HG03558 (cell line): ENCODE measurements at regions not wholly inside any gene's neighbourhood (a gene's known extent, or its start where the extent isn't known, plus 50 kb on each side); places are given as distances from the start of the nearest gene placed in this dataset.
"Not testable (repeated sequence)": the region's sequence is repeated elsewhere in the genome, so short reads cannot be mapped to it uniquely, and the experiment has no call there.

Experiments
- ATAC-seq: cut with Tn5 transposase; IDR thresholded peaks from one replicate; pipeline ENCODE4 v1.9.1; 2021; ENCODE audit warnings: moderate number of reproducible peaks; ENCODE audit not compliant: unreplicated experiment; ENCODE audit errors: extremely low read depth

DNA sequence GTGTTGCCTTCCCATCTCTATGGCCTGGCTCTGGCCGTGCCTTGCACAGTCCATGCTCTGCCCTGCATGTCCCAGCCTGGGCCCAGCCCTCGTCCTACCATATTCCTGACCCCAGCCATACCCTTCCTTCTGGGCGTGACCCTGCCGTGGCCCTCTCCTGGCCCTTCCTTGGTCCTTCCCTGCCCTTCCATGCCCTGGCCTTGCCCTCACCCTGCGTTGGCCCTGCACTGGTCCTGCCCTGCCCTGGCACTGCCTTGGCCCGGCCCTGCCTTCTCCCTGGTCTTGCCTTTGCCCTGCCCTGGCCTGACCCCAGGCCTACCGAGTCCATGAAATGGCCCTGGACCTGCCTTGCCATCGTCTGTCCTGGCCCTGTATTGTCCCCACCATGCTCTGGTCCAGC lies 1561.8 kb downstream of the RPIA start:
- not testable (repeated sequence) for ATAC-seq

DNA sequence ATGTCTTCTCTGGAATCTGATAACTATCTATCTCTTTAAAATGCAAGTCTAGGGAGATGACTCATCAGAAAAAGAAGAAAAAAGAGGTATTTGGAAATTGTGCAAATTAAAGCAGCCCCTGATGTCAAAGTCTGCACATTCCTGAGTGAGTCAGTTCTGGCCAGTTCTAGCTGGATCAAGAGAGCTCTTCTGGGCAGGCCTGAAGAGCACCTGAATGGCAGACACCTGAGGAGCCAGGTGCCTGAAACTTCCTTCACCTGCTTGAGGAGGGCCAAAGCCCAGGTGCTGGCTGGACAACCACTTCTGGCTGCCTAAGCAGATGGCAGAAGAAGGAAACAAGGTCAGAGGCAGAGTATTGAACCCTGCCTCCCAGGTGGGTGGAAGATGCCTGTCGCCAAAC lies 1575.4 kb downstream of the RPIA start:
- ATAC-seq = not testable (repeated sequence)

DNA sequence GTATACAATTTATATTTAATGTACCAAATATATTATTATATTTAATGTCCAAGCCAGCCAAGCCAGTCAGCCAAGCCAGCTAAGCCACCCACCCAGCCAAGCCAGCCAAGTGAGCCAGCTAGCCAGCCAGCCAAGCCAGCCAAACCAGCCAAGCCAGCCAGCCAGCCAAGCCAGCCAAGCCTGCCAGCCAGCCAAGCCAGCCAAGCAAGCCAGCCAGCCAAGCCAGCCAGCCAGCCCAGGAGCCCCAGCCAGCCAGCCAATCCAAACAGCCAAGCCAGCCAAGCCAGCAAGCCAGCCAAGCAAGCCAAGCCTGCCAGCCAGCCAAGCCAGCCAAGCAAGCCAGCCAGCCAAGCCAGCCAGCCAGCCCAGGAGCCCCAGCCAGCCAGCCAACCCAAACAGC lies 1596.3 kb downstream of the RPIA start:
- not testable (repeated sequence) for ATAC-seq

DNA sequence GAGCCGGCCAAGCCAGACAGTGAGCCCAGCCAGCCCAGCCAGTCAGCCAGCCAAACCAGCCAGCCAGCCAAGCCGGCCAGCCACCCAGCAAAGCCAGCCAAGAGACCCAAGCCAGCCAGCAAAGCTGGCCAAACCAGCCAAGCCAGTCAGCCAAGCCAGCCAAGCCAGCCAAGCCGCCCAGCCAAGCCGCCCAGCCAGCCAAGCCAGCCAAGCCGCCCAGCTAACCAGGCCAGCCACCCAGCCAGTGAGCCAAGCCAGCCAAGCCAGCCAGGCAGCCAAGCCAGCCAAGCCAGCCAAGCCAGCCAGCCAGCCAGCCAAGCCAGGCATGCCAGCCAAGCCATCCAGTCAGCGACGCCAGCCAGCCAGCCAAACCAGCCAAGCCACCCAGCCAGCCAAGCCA lies 1596.9 kb downstream of the RPIA start:
- ATAC-seq = not testable (repeated sequence)

DNA sequence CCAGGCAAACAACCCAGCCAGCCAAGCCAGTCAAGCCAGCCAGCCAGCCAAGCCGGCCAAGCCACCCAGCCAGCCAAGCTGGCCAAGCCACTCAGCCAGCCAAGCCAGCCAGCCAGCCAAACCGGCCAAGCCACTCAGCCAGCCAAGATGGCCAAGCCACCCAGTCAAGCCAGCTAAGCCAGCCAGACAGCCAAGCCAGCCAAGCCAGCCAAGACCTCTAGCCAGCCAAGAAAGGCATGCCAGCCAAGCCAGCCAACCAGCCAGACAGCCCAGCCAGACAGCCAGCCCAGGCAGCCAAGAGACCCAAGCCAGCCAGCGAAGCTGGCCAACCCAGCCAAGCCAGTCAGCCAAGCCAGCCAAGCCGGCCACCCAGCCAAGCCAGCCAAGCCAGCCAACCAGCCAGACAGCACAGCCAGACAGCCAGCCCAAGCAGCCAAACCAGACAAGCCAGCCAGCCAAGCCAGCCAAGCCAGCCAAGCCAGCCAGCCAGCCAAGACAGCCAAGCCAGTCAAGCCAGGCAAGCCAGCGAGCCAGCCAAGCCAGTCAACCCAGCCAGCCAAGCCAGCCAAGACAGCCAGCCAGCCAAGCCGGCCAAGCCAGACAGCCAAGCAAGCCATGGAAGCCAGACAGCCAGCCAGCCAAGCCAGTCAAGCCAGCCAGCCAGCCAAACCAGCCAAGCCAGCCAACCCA lies 1598.0 kb downstream of the RPIA start:
- not testable (repeated sequence) for ATAC-seq

DNA sequence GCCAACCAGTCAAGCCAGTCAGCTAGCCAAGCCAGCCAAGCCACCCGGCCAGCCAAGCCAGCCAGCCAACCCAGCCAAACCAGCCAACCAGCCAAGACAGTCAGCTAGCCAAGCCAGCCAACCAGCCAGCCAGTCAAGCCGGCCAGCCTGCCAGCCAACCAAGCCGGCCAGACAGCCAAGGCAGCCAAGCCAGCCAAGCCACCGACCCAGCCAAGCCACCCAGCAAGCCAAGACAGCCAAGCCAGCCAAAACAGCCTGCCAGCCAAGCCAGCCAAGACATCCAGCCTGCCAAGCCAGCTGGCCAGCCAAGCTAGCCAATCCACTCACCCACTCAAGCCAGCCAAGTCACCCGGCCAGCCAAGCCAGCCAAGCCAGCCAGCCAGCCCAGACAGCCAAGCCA lies 1599.2 kb downstream of the RPIA start:
- not testable (repeated sequence) for ATAC-seq

- not testable (repeated sequence) for ATAC-seq
Measured at GRCh38 chr2:90291168-90291883, 1599.9 kb downstream of the RPIA start.

DNA sequence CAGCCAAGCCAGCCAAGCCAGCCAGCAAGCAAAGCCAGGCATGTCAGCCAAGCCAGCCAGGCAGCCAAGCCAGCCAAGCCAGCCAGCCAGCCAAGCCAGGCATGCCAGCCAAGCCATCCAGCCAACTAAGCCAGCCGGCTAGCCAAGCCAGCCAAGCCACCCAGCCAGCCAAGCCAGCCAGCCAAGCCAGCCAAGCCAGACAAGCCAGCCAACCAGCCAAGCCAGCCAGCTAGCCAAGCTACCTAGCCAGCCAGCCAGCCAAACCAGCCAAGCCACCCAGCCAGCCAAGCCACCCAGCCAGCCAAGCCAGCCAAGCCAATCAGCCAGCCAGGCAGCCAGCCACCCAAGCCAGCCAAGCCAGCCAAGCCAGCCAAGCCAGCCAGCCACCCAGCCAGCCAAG lies 1600.5 kb downstream of the RPIA start:
- not testable (repeated sequence) for ATAC-seq

- ATAC-seq = not testable (repeated sequence)
Measured at GRCh38 chr2:90292451-90292850, 1601.0 kb downstream of the RPIA start.

GRCh38 chr2:90293224-90293623 lies 1601.8 kb downstream of the RPIA start:
- not testable (repeated sequence) for ATAC-seq

DNA sequence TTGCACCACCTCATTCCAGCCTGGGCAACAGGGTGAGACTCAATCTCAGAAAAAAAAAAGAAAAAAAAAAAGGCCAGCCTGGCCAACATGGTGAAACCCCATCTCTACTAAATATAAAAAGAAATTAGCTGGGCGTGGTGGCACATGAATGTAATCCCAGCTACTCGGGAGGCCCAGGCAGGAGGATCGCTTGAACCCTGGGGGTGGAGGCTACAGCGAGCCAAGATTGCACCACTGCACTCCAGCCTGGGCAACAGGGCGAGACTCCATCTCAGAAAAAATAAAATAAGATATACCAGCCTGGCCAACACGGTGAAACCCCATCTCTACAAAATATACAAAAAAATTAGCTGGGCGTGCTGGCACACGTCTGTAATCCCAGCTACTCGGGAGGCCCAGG lies 1602.3 kb downstream of the RPIA start:
- ATAC-seq = not testable (repeated sequence)

GRCh38 chr2:90295036-90295750 lies 1603.7 kb downstream of the RPIA start:
- not testable (repeated sequence) for ATAC-seq

DNA sequence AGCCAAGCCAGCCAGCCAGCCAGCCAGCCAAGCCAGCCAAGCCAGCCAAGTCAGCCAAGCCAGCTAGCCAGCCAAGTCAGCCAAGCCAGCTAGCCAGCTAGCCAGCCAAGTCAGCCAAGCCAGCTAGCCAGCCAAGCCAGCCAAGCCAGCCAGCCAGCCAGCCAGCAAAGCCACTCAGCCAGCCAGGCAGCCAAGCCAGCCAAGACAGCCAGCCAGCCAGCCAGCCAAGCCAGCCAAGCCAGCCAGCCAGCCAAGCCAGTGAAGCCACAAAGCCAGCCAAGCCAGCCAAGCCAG lies 1605.0 kb downstream of the RPIA start:
- ATAC-seq = not testable (repeated sequence)

DNA sequence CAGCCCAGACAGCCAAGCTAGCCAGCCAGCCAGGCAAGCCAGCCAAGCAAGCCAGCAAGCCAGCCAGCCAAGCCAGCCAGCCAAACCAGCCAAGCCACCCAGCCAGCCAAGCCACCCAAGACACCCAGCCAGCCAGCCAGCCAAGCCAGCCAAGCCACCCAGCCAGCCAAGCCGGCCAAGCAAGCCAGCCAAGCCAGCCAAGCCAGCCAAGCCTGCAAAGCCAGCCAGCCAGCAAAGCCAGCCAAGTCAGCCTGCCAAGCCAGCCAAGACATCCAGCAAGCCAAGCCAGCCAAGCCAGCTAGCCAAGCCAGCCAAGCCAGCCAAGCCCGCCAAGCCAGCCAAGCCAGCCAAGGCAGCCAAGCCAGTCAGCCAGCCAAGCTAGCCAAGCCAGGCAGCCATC lies 1606.2 kb downstream of the RPIA start:
- not testable (repeated sequence) for ATAC-seq

GRCh38 chr2:90298126-90298755 lies 1606.8 kb downstream of the RPIA start:
- not testable (repeated sequence) for ATAC-seq

- not testable (repeated sequence) for ATAC-seq
Measured at GRCh38 chr2:90298983-90299382, 1607.5 kb downstream of the RPIA start.

DNA sequence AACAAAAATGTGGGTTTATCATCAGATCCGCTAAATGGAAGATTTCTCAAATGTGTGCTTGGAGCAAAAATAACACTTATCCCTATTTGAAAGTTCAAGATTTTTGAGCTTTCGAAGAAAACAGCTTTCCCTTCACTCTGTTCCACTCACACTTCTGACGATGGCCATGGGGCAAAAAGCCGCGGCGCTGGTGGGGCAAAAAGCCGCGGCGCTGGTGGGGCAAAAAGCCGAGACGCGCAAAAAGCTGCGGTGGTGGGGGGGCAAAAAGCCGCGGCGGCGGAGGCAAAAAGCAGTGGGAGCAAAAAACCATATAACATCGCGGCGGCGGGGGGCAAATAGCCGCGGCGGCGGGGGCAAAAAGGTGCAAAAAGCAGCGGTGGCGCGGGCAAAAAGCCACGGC lies 1631.5 kb downstream of the RPIA start:
- ATAC-seq = not testable (repeated sequence)

DNA sequence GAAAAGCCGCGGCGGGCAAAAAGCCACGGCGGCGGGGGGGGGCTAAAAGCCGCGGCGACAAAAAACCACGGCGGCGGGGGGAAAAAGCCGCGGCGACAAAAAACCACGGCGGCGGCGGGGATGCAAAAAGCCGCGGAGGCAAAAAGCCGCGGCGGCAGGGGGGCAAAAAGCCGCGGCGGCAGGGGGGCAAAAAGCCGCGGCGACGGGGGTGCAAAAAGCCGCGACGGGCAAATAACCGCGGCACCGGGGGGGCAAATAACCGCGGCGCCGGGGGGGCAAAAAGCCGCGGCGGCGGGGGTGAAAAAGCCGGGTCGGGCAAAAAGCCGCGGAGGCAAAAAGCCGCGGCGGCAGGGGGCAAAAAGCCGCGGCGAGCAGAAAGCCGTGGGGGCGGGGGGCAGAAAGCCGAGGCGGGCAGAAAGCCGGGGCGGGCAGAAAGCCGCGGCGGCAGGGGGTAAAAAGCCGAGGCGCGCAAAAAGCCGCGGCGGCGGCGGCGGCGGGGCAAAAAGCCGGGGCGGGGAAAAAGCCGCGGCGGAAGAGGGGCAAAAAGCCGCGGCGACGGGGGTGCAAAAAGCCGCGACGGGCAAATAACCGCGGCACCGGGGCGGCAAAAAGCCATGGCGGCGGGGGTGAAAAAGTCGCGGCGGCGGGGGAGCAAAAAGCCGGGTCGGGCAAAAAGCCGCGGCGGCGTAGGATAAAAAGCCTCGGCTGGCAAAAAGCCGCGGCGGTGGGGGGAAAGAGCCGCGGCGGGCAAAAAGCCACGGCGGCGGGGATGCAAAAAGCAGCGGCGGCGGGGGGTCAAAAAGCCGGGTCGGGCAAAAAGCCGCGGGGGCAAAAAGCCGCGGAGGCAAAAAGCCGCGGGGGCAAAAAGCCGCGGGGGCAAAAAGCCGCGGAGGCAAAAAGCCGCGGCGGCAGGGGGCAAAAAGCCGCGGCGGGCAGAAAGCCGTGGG lies 1632.4 kb downstream of the RPIA start:
- not testable (repeated sequence) for ATAC-seq

GRCh38 chr2:90324672-90325071 lies 1633.2 kb downstream of the RPIA start:
- ATAC-seq = not testable (repeated sequence)
